GM21528 (cell line): ENCODE measurements at regions not wholly inside any gene's neighbourhood (a gene's known extent, or its start where the extent isn't known, plus 50 kb on each side); places are given as distances from the start of the nearest gene placed in this dataset.
A peak's percentile ranks its signal among the peaks of the same experiment; 100 is the strongest.

Experiments
- ATAC-seq: cut with Tn5 transposase; IDR thresholded peaks from one replicate; pipeline ENCODE4 v1.9.1; 2021; ENCODE audit warnings: mild to moderate bottlenecking, moderate library complexity; ENCODE audit not compliant: unreplicated experiment, low FRiP score

DNA sequence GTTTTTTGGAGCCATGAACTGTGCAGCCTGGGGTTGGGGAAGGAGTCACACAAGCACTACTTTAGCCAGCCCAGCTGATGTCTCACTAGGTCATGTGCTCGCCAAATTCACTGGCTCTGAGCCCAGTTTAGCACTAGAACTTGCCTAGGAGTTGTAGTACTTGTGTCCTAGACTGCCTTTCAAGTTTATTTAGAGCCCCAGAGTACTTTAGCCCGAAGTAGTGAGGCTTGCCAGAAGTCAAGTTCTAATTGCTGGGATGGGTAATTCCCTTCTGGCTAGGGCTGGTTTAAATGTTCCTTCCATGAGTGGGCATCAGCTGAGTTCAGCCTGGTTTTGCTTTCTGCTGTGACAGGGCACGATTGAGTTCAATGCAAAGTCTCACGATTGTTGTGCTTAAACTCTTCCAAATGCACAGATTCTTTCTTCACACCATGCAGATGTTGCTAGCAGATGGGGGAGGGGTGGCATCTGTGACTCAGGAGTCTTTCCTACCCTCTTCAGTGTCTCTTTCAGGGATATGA, 228.2 kb upstream of the ZPLD1 start:
- no peak for ATAC-seq

- ATAC-seq: no peak
These were observed 227.7 kb upstream of the ZPLD1 start for GRCh38 chr3:102207151-102207571.

GRCh38 chr3:102215166-102215565, 219.6 kb upstream of the ZPLD1 start:
- ATAC-seq: no peak

DNA sequence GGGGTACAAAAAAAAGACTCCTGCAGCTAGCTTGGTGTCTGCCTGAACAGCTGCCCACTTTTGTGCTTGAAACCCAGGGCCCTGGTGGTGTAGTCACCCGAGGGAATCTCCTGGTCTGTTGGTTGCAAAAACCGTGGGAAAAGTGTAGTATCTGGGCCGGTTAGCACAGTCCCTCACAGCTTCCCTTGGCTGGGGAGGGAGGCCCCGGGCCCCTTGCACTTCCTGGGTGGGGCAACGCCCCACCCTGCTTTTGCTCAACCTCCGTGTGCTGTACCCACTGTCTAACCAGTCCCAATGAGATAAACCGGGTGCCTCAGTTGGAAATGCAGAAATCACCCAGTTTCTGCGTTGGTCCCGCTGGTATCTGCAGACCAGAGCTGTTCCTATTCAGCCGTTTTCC, 211.7 kb upstream of the ZPLD1 start:
- ATAC-seq: no peak

DNA sequence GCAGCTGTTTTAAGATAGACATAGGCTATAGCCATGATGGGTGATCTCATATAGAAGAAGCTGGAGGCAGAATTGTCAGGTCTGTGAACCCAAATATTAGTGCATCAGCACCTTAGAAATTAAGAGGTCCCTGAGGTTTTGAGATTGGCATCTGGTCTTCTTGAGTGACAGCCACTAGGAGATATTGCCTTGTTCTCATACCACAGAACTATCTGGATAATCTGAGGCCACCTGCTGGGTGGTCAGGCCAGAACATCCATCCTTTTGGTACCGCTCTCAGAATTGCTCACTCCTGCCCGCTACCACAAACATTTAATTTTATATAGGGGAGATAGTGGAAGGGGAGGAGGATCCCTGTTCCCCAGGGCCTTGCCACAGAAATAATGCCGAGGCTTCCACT, 210.6 kb upstream of the ZPLD1 start:
- peak; percentile 49 for ATAC-seq

DNA sequence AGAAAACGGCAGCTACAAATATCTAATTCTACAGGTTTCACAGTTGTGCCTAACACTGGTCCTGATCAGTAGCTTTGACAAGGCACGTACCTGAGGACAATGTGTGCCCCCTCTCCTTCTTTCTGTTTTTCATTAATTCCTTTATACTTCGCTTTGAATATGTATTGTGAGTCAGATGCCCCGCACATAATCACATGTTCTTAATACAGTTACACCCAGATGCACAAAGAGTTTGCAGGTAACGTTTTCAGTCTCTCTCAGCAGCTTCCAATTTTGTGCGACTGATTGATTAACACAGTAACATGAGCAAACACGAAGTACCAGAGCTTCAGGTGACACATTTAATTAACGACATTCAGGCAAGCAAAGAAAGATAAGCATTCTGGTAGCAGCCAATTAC, 209.8 kb upstream of the ZPLD1 start:
- no peak for ATAC-seq

DNA sequence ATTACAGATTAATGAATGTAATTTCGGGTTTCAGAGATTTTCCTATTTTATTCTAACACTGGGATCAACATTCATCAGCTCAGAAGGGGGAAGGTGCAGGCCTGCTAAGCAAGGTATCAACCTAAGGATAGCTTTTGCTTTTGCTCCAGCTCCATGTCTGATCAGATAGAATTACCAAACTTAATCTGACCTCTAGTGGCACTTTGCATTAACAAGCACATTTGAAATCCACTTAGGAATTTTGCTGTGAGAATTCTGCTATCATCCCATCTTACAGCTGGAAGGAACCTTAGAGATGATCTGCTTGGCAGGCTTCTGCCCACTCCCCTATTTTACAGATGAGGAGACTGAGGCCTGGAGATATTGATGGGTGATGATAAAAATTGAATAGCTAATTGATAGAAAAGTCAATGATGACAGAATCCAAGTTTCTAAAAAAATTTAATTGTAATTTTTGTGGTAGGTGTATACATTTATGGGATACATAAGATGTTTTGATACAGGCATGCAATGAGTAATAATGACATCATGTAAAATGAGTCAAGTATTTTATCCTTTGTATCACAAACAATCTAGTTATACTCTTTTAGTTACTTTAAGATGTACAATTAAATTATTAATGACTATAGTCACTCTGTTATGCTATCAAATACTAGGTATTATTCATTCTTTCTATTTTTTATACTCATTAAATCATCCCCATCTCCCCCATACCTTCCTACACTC, 209.2 kb upstream of the ZPLD1 start:
- no peak for ATAC-seq

- no peak for ATAC-seq
These were observed 208.4 kb upstream of the ZPLD1 start for GRCh38 chr3:102226463-102226862.

DNA sequence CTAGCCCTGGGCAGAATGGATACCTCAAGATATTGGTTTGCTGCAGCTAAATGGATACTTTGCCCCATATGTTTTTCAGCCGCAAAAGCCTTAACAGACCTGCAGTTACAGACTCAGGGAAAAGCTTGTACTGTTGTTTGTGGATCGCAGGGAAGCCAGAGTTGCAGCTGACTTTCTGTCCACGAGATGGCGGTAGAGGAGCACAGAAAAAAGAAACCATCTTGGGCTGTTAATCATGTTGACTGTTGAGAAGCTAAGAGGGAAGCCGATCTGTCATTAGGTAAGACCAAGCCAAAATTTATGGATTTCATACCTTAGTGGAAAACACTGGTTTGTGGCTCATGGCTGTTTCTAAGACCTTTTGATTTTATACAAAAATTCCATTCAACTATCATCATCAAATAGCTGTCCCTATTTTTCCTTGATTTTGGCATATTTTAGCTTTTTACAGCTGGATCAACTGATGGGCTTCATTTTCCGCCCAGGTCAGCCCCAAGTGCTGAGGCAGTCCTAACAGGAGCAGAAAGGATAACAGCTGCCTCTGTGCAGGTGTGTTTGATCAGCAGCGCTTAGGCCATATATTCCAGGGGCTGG, 205.7 kb upstream of the ZPLD1 start:
- peak; percentile 59 for ATAC-seq

DNA sequence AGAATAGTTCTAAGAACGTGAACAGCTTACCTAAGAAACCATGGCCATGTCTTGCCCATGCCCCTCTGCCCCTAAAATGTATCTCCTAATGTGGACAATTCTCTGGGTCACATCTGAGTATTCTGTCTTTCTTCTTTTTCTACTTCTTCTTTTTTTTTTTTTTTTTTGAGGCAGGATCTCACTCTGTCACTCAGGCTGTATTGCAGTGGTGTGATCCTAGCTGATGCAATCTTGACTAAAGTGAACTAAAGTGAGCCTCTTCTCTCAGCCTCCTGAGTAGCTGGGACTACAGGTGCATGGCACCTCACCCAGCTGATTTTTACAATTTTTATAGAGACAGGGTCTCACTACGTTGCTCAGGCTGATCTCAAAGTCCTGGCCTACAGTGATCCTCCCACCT, 204.8 kb upstream of the ZPLD1 start:
- ATAC-seq: no peak

GRCh38 chr3:102233881-102234280, 200.9 kb upstream of the ZPLD1 start:
- ATAC-seq: peak; percentile 90

DNA sequence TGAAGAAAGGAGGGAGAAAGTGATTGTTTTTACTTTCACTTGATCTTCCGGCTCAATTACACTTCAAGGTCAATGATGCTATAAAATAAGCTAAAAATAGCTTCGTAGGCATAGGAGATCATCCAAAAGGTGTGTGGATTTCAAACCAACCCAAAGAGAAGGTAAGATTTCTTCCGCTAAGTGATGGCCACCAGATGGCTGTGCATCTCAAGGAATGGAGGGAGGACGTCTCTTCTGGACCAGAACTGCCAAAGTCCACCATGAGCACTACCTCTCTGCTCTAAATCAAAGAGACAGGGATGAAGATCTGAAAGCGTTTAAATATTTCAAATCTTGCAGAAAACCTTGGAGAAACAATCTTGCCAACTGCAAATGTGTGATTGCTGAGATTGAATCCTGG, 199.1 kb upstream of the ZPLD1 start:
- ATAC-seq: no peak

DNA sequence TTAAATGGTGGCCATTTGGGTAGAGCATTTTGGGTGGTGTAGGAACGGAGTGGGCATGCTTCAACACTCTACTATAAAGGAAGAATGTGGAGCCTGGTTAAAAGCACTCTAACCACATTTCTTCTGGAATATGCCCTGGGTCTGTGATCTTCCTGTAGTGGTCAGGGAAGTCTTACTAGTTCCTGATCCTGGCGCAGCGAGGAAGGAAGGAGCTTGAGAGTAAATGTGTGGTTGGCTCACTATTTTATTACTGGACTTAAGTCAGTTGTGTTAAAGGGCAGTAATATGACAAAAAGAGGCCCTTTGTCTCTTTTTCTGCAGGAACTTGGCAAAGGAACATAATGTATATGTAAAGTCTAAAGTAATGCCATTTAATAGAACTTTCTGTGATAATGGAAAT, 197.6 kb upstream of the ZPLD1 start:
- no peak for ATAC-seq

- no peak for ATAC-seq
These were observed 197.0 kb upstream of the ZPLD1 start for GRCh38 chr3:102237838-102238237.

DNA sequence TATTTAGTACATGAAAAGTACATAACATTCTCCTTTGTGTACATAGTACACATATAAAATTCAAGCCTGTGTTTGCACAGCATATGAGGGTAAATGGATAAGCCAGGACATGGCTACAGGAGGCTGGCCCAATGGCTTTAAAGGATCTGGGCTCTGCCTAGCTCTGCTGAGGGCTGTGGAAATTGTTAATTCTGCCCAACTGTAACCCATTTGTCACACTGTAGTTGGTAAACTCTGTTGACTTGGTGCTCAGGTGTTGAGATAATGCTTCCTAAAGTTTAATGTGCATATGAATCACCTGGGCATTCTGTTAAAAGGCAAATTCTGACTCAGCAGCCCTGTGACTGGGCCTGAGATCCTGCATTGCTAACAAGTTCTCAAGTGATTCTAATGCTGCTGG, 196.5 kb upstream of the ZPLD1 start:
- no peak for ATAC-seq

GRCh38 chr3:102240720-102241119, 194.1 kb upstream of the ZPLD1 start:
- ATAC-seq: no peak

DNA sequence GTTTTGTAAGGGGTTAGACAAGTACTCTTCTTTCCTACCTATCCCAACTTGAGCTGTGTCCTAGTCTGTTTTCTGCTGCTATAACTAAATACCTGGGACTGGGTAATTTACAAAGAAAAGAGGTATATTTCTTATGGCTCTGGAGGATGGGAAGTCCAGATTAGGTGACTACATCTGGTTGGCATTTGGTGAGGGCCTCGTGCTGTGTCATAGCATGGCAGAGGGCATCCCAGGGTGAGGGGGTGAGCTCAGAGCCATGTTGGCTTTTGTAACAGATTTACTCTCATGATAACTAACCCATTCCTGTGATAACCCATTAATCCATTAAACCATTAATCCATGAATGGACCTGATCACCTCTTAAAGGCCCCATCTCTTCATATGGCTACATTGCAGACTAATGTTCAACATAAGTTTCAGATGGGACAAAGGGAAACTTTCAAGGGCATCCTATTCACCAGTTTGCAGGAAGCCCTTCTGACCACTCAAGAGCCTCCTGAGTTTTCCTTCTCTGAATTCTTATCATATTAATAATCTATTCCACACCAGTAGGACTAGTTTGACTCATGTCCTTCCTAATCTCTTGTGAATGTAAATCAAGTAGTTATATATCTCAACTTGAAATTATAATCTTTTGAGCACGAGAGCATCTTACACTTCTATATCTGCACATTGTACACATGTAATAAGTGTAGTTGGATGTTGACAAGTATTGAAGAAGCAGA, 185.7 kb upstream of the ZPLD1 start:
- no peak for ATAC-seq

GRCh38 chr3:102255736-102256135, 179.1 kb upstream of the ZPLD1 start:
- ATAC-seq: no peak

- ATAC-seq: peak; percentile 74
These were observed 176.1 kb upstream of the ZPLD1 start for GRCh38 chr3:102258666-102259227.

DNA sequence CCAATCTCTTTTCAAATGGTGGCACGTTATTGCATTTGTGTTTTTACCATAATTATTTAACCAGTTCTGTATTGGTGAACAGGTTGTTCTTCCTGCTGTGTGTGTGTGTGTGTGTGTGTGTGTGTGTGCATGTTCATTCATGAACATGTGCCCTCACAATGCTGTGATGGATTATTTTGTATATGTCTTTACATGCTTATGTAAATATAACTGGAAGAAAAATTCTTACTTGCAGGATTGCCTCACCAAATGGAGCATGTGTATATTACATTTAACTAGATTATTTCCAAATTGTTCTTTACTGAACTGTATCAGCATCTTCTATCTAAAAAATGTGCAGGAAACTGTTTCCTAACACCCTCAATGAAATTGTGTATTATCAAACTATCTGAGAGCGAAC, 175.2 kb upstream of the ZPLD1 start:
- ATAC-seq: no peak

DNA sequence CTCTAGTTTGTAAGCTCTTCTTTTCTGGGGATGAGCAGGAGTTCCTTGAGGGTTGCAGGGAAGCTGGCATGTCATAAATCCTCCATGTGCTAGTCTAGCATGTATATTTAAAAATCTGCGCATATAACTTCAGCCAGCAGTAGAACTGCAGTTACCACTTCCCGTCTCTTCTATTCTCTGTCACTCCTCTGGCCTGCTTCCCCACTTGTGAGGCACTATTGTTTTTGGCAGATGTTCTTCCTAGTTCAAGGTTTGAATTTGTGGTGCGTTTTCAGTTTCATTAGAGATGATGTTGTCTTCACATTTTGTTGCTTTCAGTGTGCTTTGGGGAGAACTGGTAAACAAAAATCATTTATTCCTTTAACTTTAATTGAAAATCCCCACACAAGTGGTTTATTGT, 169.1 kb upstream of the ZPLD1 start:
- no peak for ATAC-seq
